ENCODE measurements at regions not wholly inside any gene's neighbourhood (a gene's known extent, or its start where the extent isn't known, plus 50 kb on each side); places are given as distances from the start of the nearest gene placed in this dataset.

DNA sequence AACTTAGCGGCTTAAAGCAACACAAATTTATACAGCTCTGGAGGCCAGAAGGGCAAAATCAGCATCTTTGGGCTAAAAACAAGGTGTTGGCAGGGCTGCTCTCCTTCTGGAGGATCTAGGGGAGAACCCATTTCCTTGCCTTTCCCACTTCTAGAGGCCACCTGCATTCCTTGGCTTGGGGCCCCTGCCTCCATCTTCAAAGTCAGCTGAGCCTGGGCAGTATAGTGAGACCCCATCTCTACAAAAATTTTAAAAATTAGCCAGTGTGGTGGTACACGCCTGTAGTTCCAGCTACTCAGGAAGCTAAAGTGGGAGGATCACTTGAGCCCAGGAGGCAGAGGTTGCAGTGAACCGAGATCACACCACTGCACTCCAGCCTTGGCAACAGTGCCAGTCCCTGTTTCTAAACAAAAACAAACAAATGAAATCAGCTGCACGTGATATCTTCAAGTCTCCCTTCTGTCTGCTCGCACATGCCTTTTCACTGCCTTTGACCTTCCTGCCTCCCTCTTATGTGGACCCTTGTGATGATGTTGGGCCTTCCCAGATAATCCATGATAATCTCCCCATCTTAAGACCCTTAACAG, 200.6 kb downstream of the ZFP36L2 start:
- no peaks in the 10 kb centered on the region for H3K27me3 ChIP-seq (ENCODE audit: insufficient read depth, low read depth, severe bottlenecking)
- H3K27ac ChIP-seq: no peak overlapping the region
- TF ChIP-seq, protein P1, sequence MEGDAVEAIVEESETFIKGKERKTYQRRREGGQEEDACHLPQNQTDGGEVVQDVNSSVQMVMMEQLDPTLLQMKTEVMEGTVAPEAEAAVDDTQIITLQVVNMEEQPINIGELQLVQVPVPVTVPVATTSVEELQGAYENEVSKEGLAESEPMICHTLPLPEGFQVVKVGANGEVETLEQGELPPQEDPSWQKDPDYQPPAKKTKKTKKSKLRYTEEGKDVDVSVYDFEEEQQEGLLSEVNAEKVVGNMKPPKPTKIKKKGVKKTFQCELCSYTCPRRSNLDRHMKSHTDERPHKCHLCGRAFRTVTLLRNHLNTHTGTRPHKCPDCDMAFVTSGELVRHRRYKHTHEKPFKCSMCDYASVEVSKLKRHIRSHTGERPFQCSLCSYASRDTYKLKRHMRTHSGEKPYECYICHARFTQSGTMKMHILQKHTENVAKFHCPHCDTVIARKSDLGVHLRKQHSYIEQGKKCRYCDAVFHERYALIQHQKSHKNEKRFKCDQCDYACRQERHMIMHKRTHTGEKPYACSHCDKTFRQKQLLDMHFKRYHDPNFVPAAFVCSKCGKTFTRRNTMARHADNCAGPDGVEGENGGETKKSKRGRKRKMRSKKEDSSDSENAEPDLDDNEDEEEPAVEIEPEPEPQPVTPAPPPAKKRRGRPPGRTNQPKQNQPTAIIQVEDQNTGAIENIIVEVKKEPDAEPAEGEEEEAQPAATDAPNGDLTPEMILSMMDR (IDR thresholded peaks at IDR 0.05; ENCODE audit: low read depth, low read length): no peak
- H3K9me3 ChIP-seq (ENCODE audit: severe bottlenecking): peaks cover 6% of the 10 kb centered on the region
- no peak overlapping the region for H3K4me3 ChIP-seq (ENCODE audit: low read depth, low read length)
- DNase-seq: no peak
- H3K36me3 ChIP-seq: no peaks in the 10 kb centered on the region

- Histone ChIP-seq H3K9me3 (ENCODE audit: severe bottlenecking) (peaks cover 14% of the 10 kb centered on the region), H3K27me3 (ENCODE audit: insufficient read depth, low read depth, severe bottlenecking) (no peaks in the 10 kb centered on the region), H3K27ac (no peak overlapping the region), H3K4me3 (ENCODE audit: low read depth, low read length) (no peak overlapping the region), H3K36me3 (no peaks in the 10 kb centered on the region)
- peak; percentile 90 for DNase-seq
- TF ChIP-seq, protein P1 (IDR thresholded peaks at IDR 0.05; ENCODE audit: low read depth, low read length): peak; percentile 96
Measured at GRCh38 chr2:43024515-43025011, 201.8 kb downstream of the ZFP36L2 start.

DNA sequence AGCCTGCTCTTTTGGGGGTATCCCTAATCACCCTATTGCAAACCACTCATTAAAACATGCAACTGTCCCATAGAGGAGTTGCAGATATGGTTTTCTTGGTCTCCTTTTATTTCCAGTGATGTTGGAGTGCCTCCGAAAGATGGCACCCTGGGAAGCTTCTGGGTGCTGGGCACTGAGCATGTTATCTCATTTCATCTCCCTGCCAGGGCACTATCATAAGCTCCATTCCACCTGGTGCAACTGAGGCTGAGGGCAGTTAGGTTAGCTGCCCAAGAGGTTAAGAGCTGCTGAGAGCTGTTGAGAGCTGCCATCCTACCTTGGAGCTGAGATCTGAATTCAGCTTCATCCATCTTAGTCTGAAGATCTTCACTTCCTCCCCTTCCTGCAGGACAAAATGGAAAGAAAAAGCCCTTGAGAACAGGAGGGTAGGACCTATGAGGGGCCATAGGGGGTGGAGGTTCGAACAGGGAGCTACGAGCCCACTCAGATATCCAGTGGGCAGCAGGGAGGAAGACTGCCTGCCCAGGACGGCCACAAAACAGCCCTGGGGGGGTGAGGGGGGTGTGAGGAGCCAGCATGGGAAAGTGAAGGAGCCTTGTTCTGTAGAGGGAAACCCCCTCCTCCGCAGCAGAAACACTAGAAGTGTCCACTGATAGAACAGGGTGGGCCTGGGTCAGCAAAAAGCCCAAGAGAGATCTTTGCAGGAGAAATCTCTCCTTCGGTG, 202.5 kb downstream of the ZFP36L2 start:
- TF ChIP-seq, protein P1 (IDR thresholded peaks at IDR 0.05; ENCODE audit: low read depth, low read length): no peak
- no peak overlapping the region for H3K4me3 ChIP-seq (ENCODE audit: low read depth, low read length)
- H3K27ac ChIP-seq: no peak overlapping the region
- no peaks in the 10 kb centered on the region for H3K27me3 ChIP-seq (ENCODE audit: insufficient read depth, low read depth, severe bottlenecking)
- peaks cover 14% of the 10 kb centered on the region for H3K9me3 ChIP-seq (ENCODE audit: severe bottlenecking)
- no peaks in the 10 kb centered on the region for H3K36me3 ChIP-seq
- no peak for DNase-seq

DNA sequence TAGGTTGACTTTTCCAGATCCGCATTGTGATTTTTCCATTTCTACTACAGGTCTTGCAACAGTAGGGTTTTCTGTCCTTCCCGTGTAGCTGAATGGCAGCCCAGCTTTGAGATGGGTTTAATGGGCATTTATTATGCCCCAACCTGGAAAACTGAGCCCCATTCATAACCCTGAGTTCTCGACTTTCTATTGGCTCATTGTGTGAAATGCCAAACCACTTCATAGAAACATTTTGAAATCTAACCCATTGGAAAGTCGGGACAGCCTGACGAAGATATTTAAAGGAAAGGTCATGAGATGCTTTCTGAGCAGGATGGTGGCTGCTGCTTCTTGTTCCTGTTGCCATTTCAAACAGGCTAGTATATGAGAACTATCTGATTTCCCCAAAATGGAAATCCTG, 203.5 kb downstream of the ZFP36L2 start:
- Histone ChIP-seq H3K4me3 (ENCODE audit: low read depth, low read length) (no peak overlapping the region), H3K27ac (no peak overlapping the region), H3K27me3 (ENCODE audit: insufficient read depth, low read depth, severe bottlenecking) (no peaks in the 10 kb centered on the region), H3K36me3 (no peaks in the 10 kb centered on the region), H3K9me3 (ENCODE audit: severe bottlenecking) (peaks cover 14% of the 10 kb centered on the region)
- no peak for DNase-seq
- TF ChIP-seq, protein P1 (IDR thresholded peaks at IDR 0.05; ENCODE audit: low read depth, low read length): no peak

GRCh38 chr2:43021791-43022509, 204.5 kb downstream of the ZFP36L2 start:
- TF ChIP-seq, protein P1 (IDR thresholded peaks at IDR 0.05; ENCODE audit: low read depth, low read length): peak; percentile 78
- no peak for DNase-seq
- H3K4me3 ChIP-seq (ENCODE audit: low read depth, low read length): no peak overlapping the region
- H3K9me3 ChIP-seq (ENCODE audit: severe bottlenecking): peaks cover 14% of the 10 kb centered on the region
- H3K27ac ChIP-seq: no peak overlapping the region
- no peaks in the 10 kb centered on the region for H3K36me3 ChIP-seq
- H3K27me3 ChIP-seq (ENCODE audit: insufficient read depth, low read depth, severe bottlenecking): no peaks in the 10 kb centered on the region

All from WERI-Rb-1 (cell line).